K562 (cell line): ENCODE measurements at regions not wholly inside any gene's neighbourhood (a gene's known extent, or its start where the extent isn't known, plus 50 kb on each side); places are given as distances from the start of the nearest gene placed in this dataset.

ENCODE experiments used
- ATAC-seq: fragments of 200-7000 bp; cut with Tn5 transposase; 3 replicates; pipeline ENCODE4 v1.9.1; 2020; ENCODE audit warnings: moderate library complexity
- BruUV-seq: library from RNA; stranded (reverse); fragments of 400-500 nt; replicated peaks from 2 replicates; lab custom pipeline; 2021; lab: Mats Ljungman, UMichigan
- CTCF ChIA-PET: fragments of 300-600 bp; formaldehyde crosslinking; extraction: SDS; loops from one replicate; lab custom pipeline; 2021; ENCODE audit warnings: low intra/inter-chr PET ratio; lab: Yijun Ruan, JAX
- POLR2A ChIA-PET: fragments of 300-600, 350-650 bp; sonication (Branson Sonifier 250); formaldehyde crosslinking; extraction: SDS; loops from one replicate; lab custom pipeline; 2021; ENCODE audit warnings: antibody characterized with exemption, inconsistent platforms; lab: Yijun Ruan, JAX
- DNase-seq, 4 experiments: peaks; one replicate each; pipeline versions ENCODE4 v3.0.0 to v3.0.0-alpha.2; 2011 to 2018; ENCODE audit warnings: low spot score in 3 of 4, mixed read lengths in 3 of 4; ENCODE audit errors: extremely low read depth in 1 of 4
- FAIRE-seq: peaks from 2 replicates; lab custom pipeline; 2011; peaks lifted over from hg19 to GRCh38; lab: Jason Lieb, UNC
- H2AFZ ChIP-seq: 2 replicates; pipeline ENCODE4 v1.6.0; 2011; ENCODE audit warnings: low read depth, low read length, control low read depth, inconsistent platforms
- H3K27ac ChIP-seq: fragments of 200-600 bp; 3 replicates; pipeline ENCODE4 v1.8.0; 2011; ENCODE audit warnings: low read depth, mild to moderate bottlenecking, control low read depth, inconsistent platforms, low read length, moderate library complexity, mixed read lengths; ENCODE audit errors: extremely low read depth
- H3K27me3 ChIP-seq, 2 experiments: fragments of 300-600 bp in 1 of 2; 2 replicates in 1 of 2; 3 replicates in 1 of 2; pipeline versions ENCODE4 v1.6.0 to v1.8.0; 2011; ENCODE audit warnings: inconsistent platforms in 2 of 2, low read length in 2 of 2, mild to moderate bottlenecking in 1 of 2, mixed read lengths in 1 of 2, moderate library complexity in 1 of 2; ENCODE audit not compliant: control insufficient read depth in 2 of 2, insufficient read depth in 2 of 2
- H3K36me3 ChIP-seq: fragments of 300-600 bp; 3 replicates; pipeline ENCODE4 v1.8.0; 2011; ENCODE audit warnings: mild to moderate bottlenecking, low read length, inconsistent platforms; ENCODE audit not compliant: control insufficient read depth, insufficient read depth
- H3K4me1 ChIP-seq, 2 experiments: fragments of 200-600 bp in 1 of 2; replicated peaks in 1 of 2; 2 replicates in 1 of 2; 3 replicates in 1 of 2; pipeline versions ENCODE4 v1.5.1 to v1.8.0; 2011; ENCODE audit warnings: inconsistent platforms in 2 of 2, low read length in 2 of 2, mild to moderate bottlenecking in 1 of 2, mixed read lengths in 1 of 2, moderate library complexity in 1 of 2; ENCODE audit not compliant: control insufficient read depth in 2 of 2, insufficient read depth in 2 of 2
- H3K4me2 ChIP-seq: 2 replicates; pipeline ENCODE4 v1.6.1; 2011; ENCODE audit warnings: low read length, control low read depth, inconsistent platforms, mixed read lengths; ENCODE audit not compliant: insufficient read depth
- H3K4me3 ChIP-seq: fragments of 200-600 bp; sonication (generic), shearing (Covaris generic); 2 replicates; pipeline ENCODE4 v1.5.1; 2016; ENCODE audit warnings: control low read depth, inconsistent platforms
- H3K79me2 ChIP-seq: fragments of 200-600 bp; 3 replicates; pipeline ENCODE4 v1.8.0; 2011; ENCODE audit warnings: low read length, inconsistent platforms; ENCODE audit not compliant: control insufficient read depth, insufficient read depth
- H3K9ac ChIP-seq, 2 experiments: 2 replicates each; pipeline versions ENCODE4 v1.6.0 to v1.6.1; 2011; ENCODE audit warnings: low read depth in 2 of 2, low read length in 2 of 2, control low read depth in 1 of 2, inconsistent platforms in 1 of 2, mild to moderate bottlenecking in 1 of 2, mixed read lengths in 1 of 2; ENCODE audit not compliant: insufficient read depth in 1 of 2
- H3K9me1 ChIP-seq: one replicate; pipeline ENCODE4 v1.6.0; 2011; ENCODE audit warnings: inconsistent platforms, mild to moderate bottlenecking, low read length, moderate library complexity; ENCODE audit not compliant: control insufficient read depth, insufficient read depth
- H3K9me3 ChIP-seq: replicated peaks from 2 replicates; pipeline ENCODE4 v1.5.1; 2011; ENCODE audit warnings: low read depth, low read length, inconsistent platforms; ENCODE audit not compliant: control insufficient read depth, insufficient read depth
- H4K20me1 ChIP-seq: replicated peaks from 2 replicates; pipeline ENCODE4 v1.6.1; 2011; ENCODE audit warnings: low read length, inconsistent platforms, mixed read lengths; ENCODE audit not compliant: control insufficient read depth, insufficient read depth
- ATF7 ChIP-seq: fragments of 450-650 bp; IDR thresholded peaks from 2 replicates; pipeline ENCODE4 v1.7.1; 2014; ENCODE audit warnings: mild to moderate bottlenecking, moderate library complexity
- CBFA2T3 ChIP-seq: fragments of 450-650 bp; IDR thresholded peaks from 2 replicates; pipeline ENCODE4 v1.6.1; 2017
- ELK3 ChIP-seq: fragments of 450-650 bp; formaldehyde crosslinking; IDR thresholded peaks from 2 replicates; pipeline ENCODE4 v1.4.0; 2020; ENCODE audit warnings: mild to moderate bottlenecking
- RERE ChIP-seq: sonication (generic); formaldehyde crosslinking; IDR thresholded peaks from 2 replicates; pipeline ENCODE4 v1.8.0; 2023; ENCODE audit warnings: missing genetic modification reagents, mild to moderate bottlenecking, borderline replicate concordance
- SAP30 ChIP-seq: fragments of 200-600 bp; sonication (generic); IDR thresholded peaks from 2 replicates; pipeline ENCODE4 v1.6.1; 2012; ENCODE audit warnings: borderline replicate concordance, low read depth, mild to moderate bottlenecking, moderate library complexity, low read length, control low read depth, inconsistent platforms; ENCODE audit not compliant: insufficient read depth, poor library complexity, severe bottlenecking
- THRAP3 ChIP-seq: fragments of 450-650 bp; IDR thresholded peaks from 2 replicates; pipeline ENCODE4 v1.6.1; 2016; ENCODE audit warnings: mild to moderate bottlenecking, inconsistent platforms, borderline replicate concordance
- ZNF146 ChIP-seq: IDR thresholded peaks from one replicate; pipeline ENCODE4 v1.6.1; 2018; ENCODE audit warnings: missing compliant biosample characterization; ENCODE audit not compliant: unreplicated experiment
- WGBS: fragments of 100-300 bp; shearing (Covaris generic); methylation state at CpG from one replicate; pipeline ENCODE4 v1.1.6; 2016; ENCODE audit warnings: low coverage, mixed read lengths; ENCODE audit not compliant: insufficient coverage; ENCODE audit errors: missing lambda C conversion rate; 5-methylcytosine and 5-hydroxymethylcytosine counted together
- in situ Hi-C: fragments of 300-500 bp; cut with MboI; formaldehyde crosslinking; loops from 4 replicates; pipeline ENCODE4 v1.15.0; 2018; ENCODE audit warnings: inconsistent platforms, mixed read lengths
- intact Hi-C: fragments of 100-400 bp; cut with micrococcal nuclease; formaldehyde crosslinking; loops from 2 replicates; pipeline ENCODE4 v1.14.2; 2022

- H3K27ac ChIP-seq: no peak overlapping the region
- no peak overlapping the region for H3K4me3 ChIP-seq
- no peak for FAIRE-seq
- no peaks in the 10 kb centered on the region for H3K9me1 ChIP-seq
- H3K27me3 ChIP-seq: no peaks in the 10 kb centered on the region
- ChIA-PET CTCF (no interaction called here), POLR2A (interaction anchor here (0.6 kb wide), 1 partner anchor 793 kb away, joined by 3 read pairs; no protein-coding TSS in a partner anchor)
- no peaks in the 10 kb centered on the region for H3K9me3 ChIP-seq
- no peaks in the 10 kb centered on the region for H4K20me1 ChIP-seq
- H3K4me1 ChIP-seq: no peaks in the 10 kb centered on the region
- intact Hi-C loops: no loop called here
- 7% methylated on average over 2 of the region's 2 CpGs for WGBS
- H3K36me3 ChIP-seq: no peaks in the 10 kb centered on the region
- in situ Hi-C loops: no loop called here
- no peak overlapping the region for H3K4me2 ChIP-seq
- no TSS peak for BruUV-seq
- no peak for ATAC-seq
- DNase-seq: no peak
- no peak for TF ChIP-seq RERE (CRISPR knock-in tag)
- no peak for TF ChIP-seq CBFA2T3
- no peak for TF ChIP-seq ELK3 (CRISPR knock-in tag)
- no peak for TF ChIP-seq THRAP3
- TF ChIP-seq SAP30: no peak
- TF ChIP-seq ZNF146 (CRISPR knock-in tag): no peak
- no peak for TF ChIP-seq ATF7
- TF ChIP-seq, all 486 proteins: peak for 0
- no peaks in the 10 kb centered on the region for H3K79me2 ChIP-seq
- H3K9ac ChIP-seq: no peak overlapping the region
- no peak overlapping the region for H2AFZ ChIP-seq
Measured at GRCh38 chr5:40405230-40405629, 274.5 kb upstream of the PTGER4 start.
